Suprapubic skin (tissue), 4 donors: ENCODE measurements at regions not wholly inside any gene's neighbourhood (a gene's known extent, or its start where the extent isn't known, plus 50 kb on each side); places are given as distances from the start of the nearest gene placed in this dataset.

ENCODE experiments used
- DNase-seq, 2 donors: peaks; one replicate each; pipeline ENCODE4 v3.0.0-alpha.2; 2019; ENCODE audit warnings: low spot score in 2 of 2
- H3K27ac ChIP-seq: fragments of 200-600 bp; sonication (generic); one replicate; pipeline ENCODE4 v1.5.1; 2019
- H3K27me3 ChIP-seq: fragments of 200-600 bp; sonication (generic); one replicate; pipeline ENCODE4 v1.5.1; 2019
- H3K36me3 ChIP-seq: fragments of 200-600 bp; sonication (generic); one replicate; pipeline ENCODE4 v1.5.1; 2019
- H3K4me1 ChIP-seq: fragments of 200-600 bp; sonication (generic); one replicate; pipeline ENCODE4 v1.5.1; 2019
- H3K4me3 ChIP-seq: fragments of 200-600 bp; sonication (generic); one replicate; pipeline ENCODE4 v1.5.1; 2019; ENCODE audit warnings: mild to moderate bottlenecking
- H3K9me3 ChIP-seq: fragments of 200-600 bp; sonication (generic); one replicate; pipeline ENCODE4 v1.5.1; 2019
- EP300 ChIP-seq: sonication (generic); formaldehyde crosslinking; IDR thresholded peaks from one replicate; pipeline ENCODE4 v1.6.1; 2017; ENCODE audit warnings: antibody characterized with exemption
- POLR2A ChIP-seq, 2 donors: fragments of 450-650 bp; IDR thresholded peaks; one replicate each; pipeline ENCODE4 v1.6.1; 2017; ENCODE audit warnings: antibody characterized with exemption in 2 of 2, mild to moderate bottlenecking in 2 of 2, moderate library complexity in 2 of 2
- POLR2AphosphoS5 ChIP-seq, 3 donors: sonication (generic); formaldehyde crosslinking; IDR thresholded peaks; one replicate each; pipeline ENCODE4 v1.6.1; 2017; ENCODE audit warnings: antibody characterized with exemption in 3 of 3
- WGBS: methylation state at CpG from one replicate; pipeline ENCODE4 v1.1.5; 2018; 5-methylcytosine and 5-hydroxymethylcytosine counted together
- TF ChIP-seq, protein P1 (sequence below), 2 donors: fragments of 200-600 bp in 1 of 2; fragments of 450-650 bp in 1 of 2; sonication (generic) in 1 of 2; IDR thresholded peaks; one replicate each; pipeline ENCODE4 v1.5.1; 2016 to 2019; ENCODE audit warnings: antibody characterized with exemption in 2 of 2, mild to moderate bottlenecking in 1 of 2, moderate library complexity in 1 of 2

DNA sequence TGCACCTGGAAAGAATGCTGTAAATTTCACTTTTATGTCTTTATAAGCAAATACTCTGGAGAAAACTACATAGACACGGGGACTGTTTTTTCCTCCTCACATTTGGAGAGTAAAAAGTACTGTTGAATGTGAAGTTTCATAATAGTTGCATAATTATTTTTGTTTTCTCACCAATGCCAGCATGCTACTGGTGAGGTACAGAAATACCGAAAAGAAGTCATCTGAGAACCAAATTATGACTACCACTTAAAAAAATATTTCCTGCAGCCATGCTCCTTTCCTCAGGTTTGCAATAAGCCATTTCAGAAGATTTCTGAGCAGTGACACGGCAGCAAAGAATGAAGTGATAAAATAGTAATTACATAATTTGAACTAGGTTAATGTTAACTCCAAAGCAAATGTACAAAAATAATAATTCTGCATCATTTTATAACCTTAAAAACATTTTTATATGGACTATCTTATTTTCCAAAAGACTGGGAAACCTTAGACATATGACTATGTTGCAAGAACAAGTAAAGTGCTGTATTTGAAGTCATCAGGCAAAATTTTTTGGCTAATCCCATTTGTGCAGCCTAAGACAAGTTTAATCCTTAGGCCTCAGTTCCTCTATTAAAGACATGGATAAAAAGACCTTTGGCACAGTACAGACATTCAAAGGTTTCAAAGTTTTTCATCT, 144.7 kb downstream of the PCSK1 start:
- 79% methylated on average over 3 of the region's 3 CpGs for WGBS
- no peaks in the 10 kb centered on the region for H3K36me3 ChIP-seq
- peaks cover 10% of the 10 kb centered on the region for H3K4me1 ChIP-seq
- H3K4me3 ChIP-seq: no peak overlapping the region
- no peaks in the 10 kb centered on the region for H3K9me3 ChIP-seq
- TF ChIP-seq POLR2AphosphoS5 (IDR thresholded peaks at IDR 0.05) (no peak), POLR2A (IDR thresholded peaks at IDR 0.05) (no peak), EP300 (no peak)
- TF ChIP-seq, protein P1, sequence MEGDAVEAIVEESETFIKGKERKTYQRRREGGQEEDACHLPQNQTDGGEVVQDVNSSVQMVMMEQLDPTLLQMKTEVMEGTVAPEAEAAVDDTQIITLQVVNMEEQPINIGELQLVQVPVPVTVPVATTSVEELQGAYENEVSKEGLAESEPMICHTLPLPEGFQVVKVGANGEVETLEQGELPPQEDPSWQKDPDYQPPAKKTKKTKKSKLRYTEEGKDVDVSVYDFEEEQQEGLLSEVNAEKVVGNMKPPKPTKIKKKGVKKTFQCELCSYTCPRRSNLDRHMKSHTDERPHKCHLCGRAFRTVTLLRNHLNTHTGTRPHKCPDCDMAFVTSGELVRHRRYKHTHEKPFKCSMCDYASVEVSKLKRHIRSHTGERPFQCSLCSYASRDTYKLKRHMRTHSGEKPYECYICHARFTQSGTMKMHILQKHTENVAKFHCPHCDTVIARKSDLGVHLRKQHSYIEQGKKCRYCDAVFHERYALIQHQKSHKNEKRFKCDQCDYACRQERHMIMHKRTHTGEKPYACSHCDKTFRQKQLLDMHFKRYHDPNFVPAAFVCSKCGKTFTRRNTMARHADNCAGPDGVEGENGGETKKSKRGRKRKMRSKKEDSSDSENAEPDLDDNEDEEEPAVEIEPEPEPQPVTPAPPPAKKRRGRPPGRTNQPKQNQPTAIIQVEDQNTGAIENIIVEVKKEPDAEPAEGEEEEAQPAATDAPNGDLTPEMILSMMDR (IDR thresholded peaks at IDR 0.05): no peak
- no peaks in the 10 kb centered on the region for H3K27me3 ChIP-seq
- no peak overlapping the region for H3K27ac ChIP-seq
- no peak for DNase-seq

DNA sequence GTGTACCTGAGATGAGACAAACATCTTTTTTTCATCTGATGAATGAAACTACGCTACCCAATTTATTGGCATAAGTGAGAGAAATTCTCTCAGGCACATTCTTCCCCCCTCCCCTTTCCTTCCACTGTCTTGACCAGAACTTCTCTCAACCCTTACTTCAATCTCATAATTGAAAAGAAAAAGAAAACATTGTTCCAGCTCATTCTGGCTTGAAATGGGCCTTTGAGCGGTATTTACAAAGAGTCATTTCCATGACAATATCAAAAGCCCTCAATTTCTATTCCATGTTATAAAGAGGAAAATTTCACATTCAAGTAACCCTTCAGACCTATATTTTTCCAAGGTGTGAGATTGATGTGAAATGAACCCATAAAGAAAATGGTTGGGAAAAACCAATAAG, 145.9 kb downstream of the PCSK1 start:
- Histone ChIP-seq H3K9me3 (no peaks in the 10 kb centered on the region), H3K27ac (no peak overlapping the region), H3K4me3 (no peak overlapping the region), H3K36me3 (no peaks in the 10 kb centered on the region), H3K4me1 (peaks cover under 1% of the 10 kb centered on the region), H3K27me3 (no peaks in the 10 kb centered on the region)
- TF ChIP-seq EP300 (no peak), POLR2A (IDR thresholded peaks at IDR 0.05) (no peak), POLR2AphosphoS5 (IDR thresholded peaks at IDR 0.05) (no peak)
- no peak for DNase-seq
- WGBS: 89% methylated on average over 2 of the region's 2 CpGs

DNA sequence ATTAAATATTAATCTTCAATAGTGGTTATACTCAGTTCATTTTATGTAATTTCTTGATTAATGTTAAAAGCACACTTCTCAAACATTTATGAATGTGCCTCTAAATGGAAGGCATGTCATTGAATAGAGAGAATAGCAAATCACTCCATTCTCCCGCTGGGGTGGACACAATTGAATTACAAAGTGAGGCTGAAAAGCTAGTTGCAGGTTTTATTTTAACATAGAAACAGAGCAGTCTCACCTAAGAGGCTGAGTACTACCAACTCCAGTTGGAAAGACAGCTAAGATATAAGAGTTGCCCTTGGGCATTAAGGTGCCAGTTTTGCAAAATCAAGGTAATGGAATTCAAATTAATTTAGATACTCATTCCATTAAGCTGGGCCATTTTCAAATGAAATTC, 147.2 kb downstream of the PCSK1 start:
- H3K36me3 ChIP-seq: no peaks in the 10 kb centered on the region
- H3K4me1 ChIP-seq: no peaks in the 10 kb centered on the region
- no peaks in the 10 kb centered on the region for H3K9me3 ChIP-seq
- no peak for DNase-seq
- H3K4me3 ChIP-seq: no peak overlapping the region
- H3K27ac ChIP-seq: no peak overlapping the region
- H3K27me3 ChIP-seq: no peaks in the 10 kb centered on the region
- TF ChIP-seq POLR2AphosphoS5 (IDR thresholded peaks at IDR 0.05) (no peak), POLR2A (IDR thresholded peaks at IDR 0.05) (no peak), EP300 (no peak)
- TF ChIP-seq, protein P1 (IDR thresholded peaks at IDR 0.05): no peak
- 84% methylated on average over 1 of the region's 1 CpG for WGBS

DNA sequence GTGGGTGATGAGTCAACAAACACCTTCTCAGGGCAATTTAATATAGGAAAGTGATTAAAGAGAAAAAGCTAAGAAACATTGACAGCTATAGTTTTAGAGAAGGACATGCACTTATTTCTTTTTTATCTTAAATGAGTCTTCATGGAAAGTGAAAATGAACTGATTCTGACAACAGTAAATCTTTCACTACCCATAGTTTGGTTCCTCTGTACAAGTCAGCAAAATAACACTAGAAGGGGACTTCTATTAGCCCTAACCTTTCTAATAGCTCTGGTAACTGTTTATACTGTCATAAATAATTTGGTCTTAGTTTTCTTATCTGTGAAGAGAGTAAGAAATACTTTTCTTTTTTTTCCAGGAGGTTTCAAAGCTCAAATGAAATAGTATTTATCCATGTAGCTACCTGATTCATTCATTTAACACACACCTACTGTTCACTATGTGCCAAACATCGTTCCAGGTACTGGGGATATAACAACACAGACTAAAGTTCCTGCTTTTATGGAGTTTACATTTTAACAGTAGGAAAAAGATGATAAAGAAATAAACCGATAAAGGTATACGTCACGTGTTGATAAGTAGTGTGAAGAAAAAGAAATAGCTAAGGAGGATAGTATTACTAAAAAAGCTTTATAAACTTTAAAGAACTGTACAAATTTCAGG, 148.2 kb downstream of the PCSK1 start:
- Histone ChIP-seq H3K4me1 (peaks cover under 1% of the 10 kb centered on the region), H3K4me3 (no peak overlapping the region), H3K27me3 (no peaks in the 10 kb centered on the region), H3K9me3 (no peaks in the 10 kb centered on the region), H3K27ac (no peak overlapping the region), H3K36me3 (no peaks in the 10 kb centered on the region)
- 94% methylated on average over 4 of the region's 4 CpGs for WGBS
- no peak for DNase-seq
- TF ChIP-seq, protein P1 (IDR thresholded peaks at IDR 0.05): no peak
- TF ChIP-seq POLR2A (IDR thresholded peaks at IDR 0.05) (no peak), POLR2AphosphoS5 (IDR thresholded peaks at IDR 0.05) (no peak), EP300 (no peak)

DNA sequence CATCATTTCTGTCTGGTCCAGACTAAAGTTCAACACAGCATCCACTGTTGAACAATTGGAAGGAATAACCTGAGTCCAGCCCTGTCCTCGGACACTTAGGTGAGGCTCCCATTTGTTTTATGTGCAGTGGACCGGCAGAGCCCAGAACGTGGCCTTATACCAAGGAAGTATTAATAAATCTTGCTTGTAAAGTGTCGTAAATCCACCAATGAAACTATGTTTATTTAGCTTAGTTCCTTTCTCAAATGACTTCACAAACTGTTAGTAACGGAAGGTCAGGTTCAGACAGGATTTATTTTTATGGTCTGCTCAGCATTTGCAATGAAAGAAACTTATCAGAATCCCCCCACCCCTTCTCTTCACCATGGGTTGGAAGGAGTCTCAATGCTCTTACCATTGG, 149.5 kb downstream of the PCSK1 start:
- no peak overlapping the region for H3K27ac ChIP-seq

More for the DNA sequence above, 149.5 kb downstream of the PCSK1 start:
- no peaks in the 10 kb centered on the region for H3K9me3 ChIP-seq
- H3K27me3 ChIP-seq: no peaks in the 10 kb centered on the region
- 84% methylated on average over 5 of the region's 5 CpGs for WGBS
- H3K4me3 ChIP-seq: no peak overlapping the region
- H3K4me1 ChIP-seq: peaks cover 6% of the 10 kb centered on the region
- DNase-seq: no peak
- no peaks in the 10 kb centered on the region for H3K36me3 ChIP-seq
- TF ChIP-seq EP300: no peak
- TF ChIP-seq POLR2A (IDR thresholded peaks at IDR 0.05): no peak
- no peak for TF ChIP-seq POLR2AphosphoS5 (IDR thresholded peaks at IDR 0.05)
- TF ChIP-seq, protein P1 (IDR thresholded peaks at IDR 0.05): no peak
